ENCODE measurements at regions not wholly inside any gene's neighbourhood (a gene's known extent, or its start where the extent isn't known, plus 50 kb on each side); places are given as distances from the start of the nearest gene placed in this dataset.

GRCh38 chr17:5730373-5730772 lies 146.1 kb upstream of the NLRP1 start:
- Histone ChIP-seq H3K4me1 (ENCODE audit: insufficient read depth, low read length) (no peaks in the 10 kb centered on the region), H3K4me2 (ENCODE audit: insufficient read depth, low read length) (no peak overlapping the region), H3K9me3 (ENCODE audit: insufficient read depth, low read length, severe bottlenecking) (no peaks in the 10 kb centered on the region), H2AFZ (ENCODE audit: low read depth, low read length) (no peak overlapping the region), H3K4me3 (ENCODE audit: low read depth in 1 of 2, low read length in 2 of 2) (no peak overlapping the region), H3K27ac (ENCODE audit: low read length) (no peak overlapping the region), H3K9ac (ENCODE audit: low read depth, low read length) (no peak overlapping the region), H4K20me1 (ENCODE audit: insufficient read depth, low read length) (no peaks in the 10 kb centered on the region), H3K36me3 (ENCODE audit: insufficient read depth, low read length) (no peaks in the 10 kb centered on the region), H3K79me2 (ENCODE audit: insufficient read depth, low read length) (no peaks in the 10 kb centered on the region), H3K27me3 (ENCODE audit: insufficient read depth, low read length, poor library complexity) (peaks cover 6% of the 10 kb centered on the region)
- ATAC-seq (ENCODE audit: insufficient read depth, low read depth): no peak
- TF ChIP-seq CTCF (IDR thresholded peaks at IDR 0.05; ENCODE audit: borderline replicate concordance, extremely low read depth, low read length, poor library complexity, severe bottlenecking): no peak
- TF ChIP-seq EZH2 (IDR thresholded peaks at IDR 0.05; ENCODE audit: borderline replicate concordance, low read depth, low read length, severe bottlenecking): no peak
- DNase-seq: no peak

GRCh38 chr17:5740937-5741336 lies 156.6 kb upstream of the NLRP1 start:
- Histone ChIP-seq H3K4me2 (ENCODE audit: insufficient read depth, low read length) (no peak overlapping the region), H3K79me2 (ENCODE audit: insufficient read depth, low read length) (no peaks in the 10 kb centered on the region), H3K4me1 (ENCODE audit: insufficient read depth, low read length) (no peaks in the 10 kb centered on the region), H3K4me3 (ENCODE audit: low read depth in 1 of 2, low read length in 2 of 2) (no peak overlapping the region), H3K27me3 (ENCODE audit: insufficient read depth, low read length, poor library complexity) (peaks cover 4% of the 10 kb centered on the region), H2AFZ (ENCODE audit: low read depth, low read length) (no peak overlapping the region), H4K20me1 (ENCODE audit: insufficient read depth, low read length) (no peaks in the 10 kb centered on the region), H3K9ac (ENCODE audit: low read depth, low read length) (no peak overlapping the region), H3K9me3 (ENCODE audit: insufficient read depth, low read length, severe bottlenecking) (no peaks in the 10 kb centered on the region), H3K27ac (ENCODE audit: low read length) (no peak overlapping the region), H3K36me3 (ENCODE audit: insufficient read depth, low read length) (no peaks in the 10 kb centered on the region)
- ATAC-seq (ENCODE audit: insufficient read depth, low read depth): no peak
- TF ChIP-seq CTCF (IDR thresholded peaks at IDR 0.05; ENCODE audit: borderline replicate concordance, extremely low read depth, low read length, poor library complexity, severe bottlenecking): no peak
- TF ChIP-seq EZH2 (IDR thresholded peaks at IDR 0.05; ENCODE audit: borderline replicate concordance, low read depth, low read length, severe bottlenecking): no peak
- no peak for DNase-seq

GRCh38 chr17:5741810-5742209 lies 157.5 kb upstream of the NLRP1 start:
- no peaks in the 10 kb centered on the region for H3K4me1 ChIP-seq (ENCODE audit: insufficient read depth, low read length)
- no peaks in the 10 kb centered on the region for H4K20me1 ChIP-seq (ENCODE audit: insufficient read depth, low read length)
- no peak overlapping the region for H3K27ac ChIP-seq (ENCODE audit: low read length)
- H3K4me2 ChIP-seq (ENCODE audit: insufficient read depth, low read length): no peak overlapping the region
- H3K9ac ChIP-seq (ENCODE audit: low read depth, low read length): no peak overlapping the region
- no peaks in the 10 kb centered on the region for H3K9me3 ChIP-seq (ENCODE audit: insufficient read depth, low read length, severe bottlenecking)
- H2AFZ ChIP-seq (ENCODE audit: low read depth, low read length): no peak overlapping the region
- no peaks in the 10 kb centered on the region for H3K36me3 ChIP-seq (ENCODE audit: insufficient read depth, low read length)
- H3K4me3 ChIP-seq (ENCODE audit: low read depth in 1 of 2, low read length in 2 of 2): no peak overlapping the region
- DNase-seq (no peak), ATAC-seq (ENCODE audit: insufficient read depth, low read depth) (no peak)
- H3K27me3 ChIP-seq (ENCODE audit: insufficient read depth, low read length, poor library complexity): peaks cover 4% of the 10 kb centered on the region
- no peak for TF ChIP-seq EZH2 (IDR thresholded peaks at IDR 0.05; ENCODE audit: borderline replicate concordance, low read depth, low read length, severe bottlenecking)
- TF ChIP-seq CTCF (IDR thresholded peaks at IDR 0.05; ENCODE audit: borderline replicate concordance, extremely low read depth, low read length, poor library complexity, severe bottlenecking): no peak
- H3K79me2 ChIP-seq (ENCODE audit: insufficient read depth, low read length): no peaks in the 10 kb centered on the region
